ENCODE measurements at regions not wholly inside any gene's neighbourhood (a gene's known extent, or its start where the extent isn't known, plus 50 kb on each side); places are given as distances from the start of the nearest gene placed in this dataset.

DNA sequence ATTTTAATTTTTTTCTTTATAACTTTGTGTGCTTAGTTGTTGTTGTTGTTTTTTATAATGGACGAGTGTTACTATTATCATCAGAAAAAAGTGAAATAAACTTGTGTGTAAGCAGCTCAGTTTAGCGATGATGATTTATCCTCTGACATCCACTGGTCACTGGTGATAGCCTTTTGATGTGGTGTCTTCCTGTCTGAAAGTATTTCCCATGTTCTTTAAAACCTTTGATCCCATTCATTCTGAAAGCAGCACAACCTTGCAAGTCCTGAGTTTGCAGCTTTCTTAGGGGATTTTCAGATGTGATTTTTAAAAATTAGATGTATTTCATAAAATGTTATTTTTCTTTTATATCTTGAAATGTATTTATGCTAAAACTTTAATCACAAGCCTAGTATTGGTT is 85.9 kb upstream of the ZPLD1 start:
- TF ChIP-seq SRF (IDR thresholded peaks at IDR 0.05; ENCODE audit: low read depth) (no peak), POLR2AphosphoS5 (IDR thresholded peaks at IDR 0.05; ENCODE audit: low read depth, low read length) (no peak), SIN3A (IDR thresholded peaks at IDR 0.05; ENCODE audit: low read depth) (no peak), EZH2 (IDR thresholded peaks at IDR 0.05) (no peak), RAD21 (IDR thresholded peaks at IDR 0.05; ENCODE audit: low read depth) (no peak), EGR1 (IDR thresholded peaks at IDR 0.05; ENCODE audit: low read depth) (no peak), CBX3 (IDR thresholded peaks at IDR 0.05; ENCODE audit: low read depth) (no peak), ZFX (IDR thresholded peaks at IDR 0.05) (no peak), POLR2A (IDR thresholded peaks at IDR 0.05; ENCODE audit: borderline replicate concordance, extremely low read depth, insufficient read depth, insufficient read length) (no peak), ELF1 (IDR thresholded peaks at IDR 0.05; ENCODE audit: borderline replicate concordance, low read depth) (no peak), EZH2phosphoT487 (IDR thresholded peaks at IDR 0.05; ENCODE audit: borderline replicate concordance) (no peak)
- TF ChIP-seq, protein P1, sequence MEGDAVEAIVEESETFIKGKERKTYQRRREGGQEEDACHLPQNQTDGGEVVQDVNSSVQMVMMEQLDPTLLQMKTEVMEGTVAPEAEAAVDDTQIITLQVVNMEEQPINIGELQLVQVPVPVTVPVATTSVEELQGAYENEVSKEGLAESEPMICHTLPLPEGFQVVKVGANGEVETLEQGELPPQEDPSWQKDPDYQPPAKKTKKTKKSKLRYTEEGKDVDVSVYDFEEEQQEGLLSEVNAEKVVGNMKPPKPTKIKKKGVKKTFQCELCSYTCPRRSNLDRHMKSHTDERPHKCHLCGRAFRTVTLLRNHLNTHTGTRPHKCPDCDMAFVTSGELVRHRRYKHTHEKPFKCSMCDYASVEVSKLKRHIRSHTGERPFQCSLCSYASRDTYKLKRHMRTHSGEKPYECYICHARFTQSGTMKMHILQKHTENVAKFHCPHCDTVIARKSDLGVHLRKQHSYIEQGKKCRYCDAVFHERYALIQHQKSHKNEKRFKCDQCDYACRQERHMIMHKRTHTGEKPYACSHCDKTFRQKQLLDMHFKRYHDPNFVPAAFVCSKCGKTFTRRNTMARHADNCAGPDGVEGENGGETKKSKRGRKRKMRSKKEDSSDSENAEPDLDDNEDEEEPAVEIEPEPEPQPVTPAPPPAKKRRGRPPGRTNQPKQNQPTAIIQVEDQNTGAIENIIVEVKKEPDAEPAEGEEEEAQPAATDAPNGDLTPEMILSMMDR (IDR thresholded peaks at IDR 0.05 in 2 of 3, conservative IDR thresholded peaks at IDR 0.05 in 1 of 3; ENCODE audit: borderline replicate concordance in 1 of 3, insufficient read depth in 1 of 3, low read depth in 2 of 3, low read length in 2 of 3): no peak
- TF ChIP-seq, protein P2, sequence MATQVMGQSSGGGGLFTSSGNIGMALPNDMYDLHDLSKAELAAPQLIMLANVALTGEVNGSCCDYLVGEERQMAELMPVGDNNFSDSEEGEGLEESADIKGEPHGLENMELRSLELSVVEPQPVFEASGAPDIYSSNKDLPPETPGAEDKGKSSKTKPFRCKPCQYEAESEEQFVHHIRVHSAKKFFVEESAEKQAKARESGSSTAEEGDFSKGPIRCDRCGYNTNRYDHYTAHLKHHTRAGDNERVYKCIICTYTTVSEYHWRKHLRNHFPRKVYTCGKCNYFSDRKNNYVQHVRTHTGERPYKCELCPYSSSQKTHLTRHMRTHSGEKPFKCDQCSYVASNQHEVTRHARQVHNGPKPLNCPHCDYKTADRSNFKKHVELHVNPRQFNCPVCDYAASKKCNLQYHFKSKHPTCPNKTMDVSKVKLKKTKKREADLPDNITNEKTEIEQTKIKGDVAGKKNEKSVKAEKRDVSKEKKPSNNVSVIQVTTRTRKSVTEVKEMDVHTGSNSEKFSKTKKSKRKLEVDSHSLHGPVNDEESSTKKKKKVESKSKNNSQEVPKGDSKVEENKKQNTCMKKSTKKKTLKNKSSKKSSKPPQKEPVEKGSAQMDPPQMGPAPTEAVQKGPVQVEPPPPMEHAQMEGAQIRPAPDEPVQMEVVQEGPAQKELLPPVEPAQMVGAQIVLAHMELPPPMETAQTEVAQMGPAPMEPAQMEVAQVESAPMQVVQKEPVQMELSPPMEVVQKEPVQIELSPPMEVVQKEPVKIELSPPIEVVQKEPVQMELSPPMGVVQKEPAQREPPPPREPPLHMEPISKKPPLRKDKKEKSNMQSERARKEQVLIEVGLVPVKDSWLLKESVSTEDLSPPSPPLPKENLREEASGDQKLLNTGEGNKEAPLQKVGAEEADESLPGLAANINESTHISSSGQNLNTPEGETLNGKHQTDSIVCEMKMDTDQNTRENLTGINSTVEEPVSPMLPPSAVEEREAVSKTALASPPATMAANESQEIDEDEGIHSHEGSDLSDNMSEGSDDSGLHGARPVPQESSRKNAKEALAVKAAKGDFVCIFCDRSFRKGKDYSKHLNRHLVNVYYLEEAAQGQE (IDR thresholded peaks at IDR 0.05; ENCODE audit: low read depth): no peak
- TF ChIP-seq, protein P3, sequence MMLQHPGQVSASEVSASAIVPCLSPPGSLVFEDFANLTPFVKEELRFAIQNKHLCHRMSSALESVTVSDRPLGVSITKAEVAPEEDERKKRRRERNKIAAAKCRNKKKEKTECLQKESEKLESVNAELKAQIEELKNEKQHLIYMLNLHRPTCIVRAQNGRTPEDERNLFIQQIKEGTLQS (IDR thresholded peaks at IDR 0.05): no peak

Data from HCT116 (cell line).